Parathyroid adenoma (tissue), 2 donors: ENCODE measurements at regions not wholly inside any gene's neighbourhood (a gene's known extent, or its start where the extent isn't known, plus 50 kb on each side); places are given as distances from the start of the nearest gene placed in this dataset.

Source experiments
- H2AFZ ChIP-seq: fragments of 300-600 bp; sonication (generic); one replicate; pipeline ENCODE4 v1.7.0; 2017; ENCODE audit warnings: antibody characterized with exemption, mild to moderate bottlenecking
- H3K27ac ChIP-seq: fragments of 300-600 bp; sonication (generic); one replicate; pipeline ENCODE4 v1.7.0; 2017
- H3K27me3 ChIP-seq: fragments of 300-600 bp; sonication (generic); one replicate; pipeline ENCODE4 v1.7.0; 2017; ENCODE audit warnings: low read length; ENCODE audit not compliant: control insufficient read depth, insufficient read depth
- H3K36me3 ChIP-seq: fragments of 300-600 bp; sonication (generic); one replicate; pipeline ENCODE4 v1.7.0; 2017; ENCODE audit warnings: low read length; ENCODE audit not compliant: control insufficient read depth, insufficient read depth
- H3K4me1 ChIP-seq: fragments of 300-600 bp; sonication (generic); one replicate; pipeline ENCODE4 v1.7.0; 2017; ENCODE audit warnings: control low read depth
- H3K4me2 ChIP-seq: fragments of 300-600 bp; sonication (generic); one replicate; pipeline ENCODE4 v1.7.0; 2017; ENCODE audit warnings: low read length
- H3K4me3 ChIP-seq: fragments of 300-600 bp; sonication (generic); one replicate; pipeline ENCODE4 v1.7.0; 2017; ENCODE audit warnings: low read depth, low read length
- H3K79me2 ChIP-seq: fragments of 300-600 bp; sonication (generic); one replicate; pipeline ENCODE4 v1.7.0; 2017; ENCODE audit warnings: control low read depth
- H3K9ac ChIP-seq: fragments of 300-600 bp; sonication (generic); one replicate; pipeline ENCODE4 v1.7.0; 2017; ENCODE audit warnings: mild to moderate bottlenecking
- H3K9me3 ChIP-seq: fragments of 300-600 bp; sonication (generic); one replicate; pipeline ENCODE4 v1.7.0; 2017; ENCODE audit warnings: low read length; ENCODE audit not compliant: control insufficient read depth
- TF ChIP-seq, protein P1 (sequence below): fragments of 300-600 bp; sonication (generic); IDR thresholded peaks from one replicate; pipeline ENCODE4 v1.7.0; 2017; ENCODE audit warnings: antibody characterized with exemption, mild to moderate bottlenecking
- donor health status: primary hyperparathyroidism.

GRCh38 chr5:68991279-68992084 lies 102.3 kb upstream of the SLC30A5 start:
- H3K4me1 ChIP-seq, result no peaks in the 10 kb centered on the region
- H3K9ac ChIP-seq, result no peak overlapping the region
- no peak overlapping the region for H3K27ac ChIP-seq
- no peak overlapping the region for H2AFZ ChIP-seq
- TF ChIP-seq, protein P1, sequence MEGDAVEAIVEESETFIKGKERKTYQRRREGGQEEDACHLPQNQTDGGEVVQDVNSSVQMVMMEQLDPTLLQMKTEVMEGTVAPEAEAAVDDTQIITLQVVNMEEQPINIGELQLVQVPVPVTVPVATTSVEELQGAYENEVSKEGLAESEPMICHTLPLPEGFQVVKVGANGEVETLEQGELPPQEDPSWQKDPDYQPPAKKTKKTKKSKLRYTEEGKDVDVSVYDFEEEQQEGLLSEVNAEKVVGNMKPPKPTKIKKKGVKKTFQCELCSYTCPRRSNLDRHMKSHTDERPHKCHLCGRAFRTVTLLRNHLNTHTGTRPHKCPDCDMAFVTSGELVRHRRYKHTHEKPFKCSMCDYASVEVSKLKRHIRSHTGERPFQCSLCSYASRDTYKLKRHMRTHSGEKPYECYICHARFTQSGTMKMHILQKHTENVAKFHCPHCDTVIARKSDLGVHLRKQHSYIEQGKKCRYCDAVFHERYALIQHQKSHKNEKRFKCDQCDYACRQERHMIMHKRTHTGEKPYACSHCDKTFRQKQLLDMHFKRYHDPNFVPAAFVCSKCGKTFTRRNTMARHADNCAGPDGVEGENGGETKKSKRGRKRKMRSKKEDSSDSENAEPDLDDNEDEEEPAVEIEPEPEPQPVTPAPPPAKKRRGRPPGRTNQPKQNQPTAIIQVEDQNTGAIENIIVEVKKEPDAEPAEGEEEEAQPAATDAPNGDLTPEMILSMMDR, result no peak
- H3K4me3 ChIP-seq, result no peak overlapping the region
- H3K9me3 ChIP-seq, result no peaks in the 10 kb centered on the region
- no peaks in the 10 kb centered on the region for H3K27me3 ChIP-seq
- no peaks in the 10 kb centered on the region for H3K79me2 ChIP-seq
- no peaks in the 10 kb centered on the region for H3K36me3 ChIP-seq
- no peak overlapping the region for H3K4me2 ChIP-seq

DNA sequence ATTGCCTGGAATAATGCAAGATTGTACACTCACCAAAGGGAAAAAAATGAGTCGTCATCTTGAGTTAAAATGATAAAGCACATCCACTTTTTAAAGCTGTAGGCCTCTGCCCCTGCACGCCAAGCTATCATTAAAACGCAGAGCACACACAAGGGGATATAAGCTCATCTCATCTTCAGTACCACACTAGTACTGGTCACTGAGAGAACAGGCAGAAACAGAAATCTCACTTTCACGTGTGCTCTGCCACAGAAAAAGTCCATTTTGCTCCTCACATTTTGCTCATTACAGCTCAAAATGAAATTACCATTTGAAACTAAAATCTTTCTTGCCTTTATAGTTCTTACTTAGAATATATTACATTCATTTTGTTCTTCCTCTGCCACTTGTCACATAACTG lies 99.2 kb upstream of the SLC30A5 start:
- H3K9ac ChIP-seq, result no peak overlapping the region
- no peak overlapping the region for H3K4me2 ChIP-seq
- no peaks in the 10 kb centered on the region for H3K79me2 ChIP-seq
- H3K36me3 ChIP-seq, result no peaks in the 10 kb centered on the region
- no peaks in the 10 kb centered on the region for H3K27me3 ChIP-seq
- TF ChIP-seq, protein P1, result no peak
- H3K27ac ChIP-seq, result no peak overlapping the region
- no peaks in the 10 kb centered on the region for H3K9me3 ChIP-seq
- no peaks in the 10 kb centered on the region for H3K4me1 ChIP-seq
- no peak overlapping the region for H2AFZ ChIP-seq
- no peak overlapping the region for H3K4me3 ChIP-seq

DNA sequence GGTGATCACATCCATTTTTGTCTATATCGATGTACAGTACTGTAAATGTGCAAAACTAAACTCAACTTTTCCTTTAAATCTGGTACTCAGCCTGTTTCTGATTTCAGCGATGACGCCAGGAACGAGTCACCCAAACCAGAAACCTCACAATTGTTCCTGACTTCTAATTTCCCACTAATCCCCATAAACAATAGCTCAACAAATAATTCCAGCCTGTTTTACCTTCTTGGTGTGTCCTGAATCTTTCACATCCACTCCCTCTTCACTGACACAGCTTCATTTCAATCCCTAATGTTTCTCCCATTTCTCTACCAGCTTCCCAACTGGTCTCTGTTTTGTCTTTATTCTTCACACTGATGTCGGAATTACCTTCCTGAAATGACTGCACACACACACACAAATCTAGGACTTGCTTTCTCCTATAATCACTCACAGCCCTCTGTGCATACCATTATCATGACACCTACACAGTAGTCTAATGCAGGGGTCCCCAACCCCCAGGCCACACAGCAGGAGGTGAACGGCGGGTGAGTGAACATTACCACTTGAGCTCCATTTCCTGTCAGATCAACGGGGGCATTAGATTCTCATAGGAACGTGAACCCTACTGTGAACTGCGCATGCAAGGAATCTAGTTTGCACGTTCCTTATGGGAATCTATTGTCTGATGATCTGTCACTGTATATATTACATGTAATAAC lies 97.8 kb upstream of the SLC30A5 start:
- no peak overlapping the region for H3K4me2 ChIP-seq
- H3K79me2 ChIP-seq, result no peaks in the 10 kb centered on the region
- no peak overlapping the region for H3K27ac ChIP-seq
- no peaks in the 10 kb centered on the region for H3K4me1 ChIP-seq
- H3K36me3 ChIP-seq, result no peaks in the 10 kb centered on the region
- H3K9me3 ChIP-seq, result no peaks in the 10 kb centered on the region
- H3K27me3 ChIP-seq, result no peaks in the 10 kb centered on the region
- H2AFZ ChIP-seq, result no peak overlapping the region
- TF ChIP-seq, protein P1, result no peak
- no peak overlapping the region for H3K4me3 ChIP-seq
- no peak overlapping the region for H3K9ac ChIP-seq

DNA sequence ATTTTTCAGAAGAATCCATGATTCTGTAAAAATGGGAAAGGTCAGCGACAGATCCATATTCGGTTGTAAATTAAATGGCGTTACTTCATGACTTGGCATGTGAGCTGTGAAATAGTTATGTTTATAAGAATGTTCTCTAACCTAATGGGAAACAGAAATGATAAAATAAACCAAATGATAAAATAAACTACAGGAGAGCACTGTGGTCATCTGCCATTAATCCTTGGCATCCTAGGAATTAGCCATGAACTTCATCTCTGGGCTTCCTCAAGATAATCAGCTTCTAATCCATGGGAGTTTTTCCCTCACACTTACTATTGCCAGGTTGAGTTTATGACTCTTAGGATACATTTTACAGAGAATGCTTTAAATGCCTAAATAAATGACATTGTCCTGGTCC lies 94.6 kb upstream of the SLC30A5 start:
- no peaks in the 10 kb centered on the region for H3K79me2 ChIP-seq
- no peaks in the 10 kb centered on the region for H3K36me3 ChIP-seq
- H2AFZ ChIP-seq, result no peak overlapping the region
- H3K27ac ChIP-seq, result no peak overlapping the region
- no peaks in the 10 kb centered on the region for H3K9me3 ChIP-seq
- H3K4me2 ChIP-seq, result no peak overlapping the region
- TF ChIP-seq, protein P1, result no peak
- H3K4me1 ChIP-seq, result no peaks in the 10 kb centered on the region
- H3K9ac ChIP-seq, result no peak overlapping the region
- H3K4me3 ChIP-seq, result no peak overlapping the region
- no peaks in the 10 kb centered on the region for H3K27me3 ChIP-seq
